ENCODE measurements at regions not wholly inside any gene's neighbourhood (a gene's known extent, or its start where the extent isn't known, plus 50 kb on each side); places are given as distances from the start of the nearest gene placed in this dataset.

DNA sequence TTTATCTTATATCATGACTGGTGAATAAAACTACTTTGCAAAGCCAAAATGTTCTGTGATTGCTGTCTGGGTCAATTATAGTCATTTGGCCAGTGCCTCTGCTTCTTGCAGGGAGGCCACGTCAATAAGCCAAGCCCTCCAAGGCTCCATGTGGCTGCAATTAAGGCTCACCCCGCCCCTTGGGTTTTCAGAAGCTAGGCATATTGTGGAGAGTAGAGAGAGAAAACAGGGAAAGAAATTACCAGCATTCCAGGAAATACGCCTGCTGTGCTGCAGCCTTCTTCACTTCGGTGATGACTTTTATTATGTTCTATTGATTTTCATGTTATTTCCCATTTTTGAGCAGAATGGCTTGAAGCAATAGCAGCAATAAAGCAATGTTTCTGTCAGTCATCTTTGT lies 319.7 kb downstream of the SOX11 start:
- no peak for DNase-seq (ENCODE audit: low read depth)
- H3K4me3 ChIP-seq (ENCODE audit: low read depth, low read length) = no peak overlapping the region
- TF ChIP-seq, protein P1, sequence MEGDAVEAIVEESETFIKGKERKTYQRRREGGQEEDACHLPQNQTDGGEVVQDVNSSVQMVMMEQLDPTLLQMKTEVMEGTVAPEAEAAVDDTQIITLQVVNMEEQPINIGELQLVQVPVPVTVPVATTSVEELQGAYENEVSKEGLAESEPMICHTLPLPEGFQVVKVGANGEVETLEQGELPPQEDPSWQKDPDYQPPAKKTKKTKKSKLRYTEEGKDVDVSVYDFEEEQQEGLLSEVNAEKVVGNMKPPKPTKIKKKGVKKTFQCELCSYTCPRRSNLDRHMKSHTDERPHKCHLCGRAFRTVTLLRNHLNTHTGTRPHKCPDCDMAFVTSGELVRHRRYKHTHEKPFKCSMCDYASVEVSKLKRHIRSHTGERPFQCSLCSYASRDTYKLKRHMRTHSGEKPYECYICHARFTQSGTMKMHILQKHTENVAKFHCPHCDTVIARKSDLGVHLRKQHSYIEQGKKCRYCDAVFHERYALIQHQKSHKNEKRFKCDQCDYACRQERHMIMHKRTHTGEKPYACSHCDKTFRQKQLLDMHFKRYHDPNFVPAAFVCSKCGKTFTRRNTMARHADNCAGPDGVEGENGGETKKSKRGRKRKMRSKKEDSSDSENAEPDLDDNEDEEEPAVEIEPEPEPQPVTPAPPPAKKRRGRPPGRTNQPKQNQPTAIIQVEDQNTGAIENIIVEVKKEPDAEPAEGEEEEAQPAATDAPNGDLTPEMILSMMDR (IDR thresholded peaks at IDR 0.05; ENCODE audit: control insufficient read depth, extremely low read depth, insufficient read depth) = no peak

DNA sequence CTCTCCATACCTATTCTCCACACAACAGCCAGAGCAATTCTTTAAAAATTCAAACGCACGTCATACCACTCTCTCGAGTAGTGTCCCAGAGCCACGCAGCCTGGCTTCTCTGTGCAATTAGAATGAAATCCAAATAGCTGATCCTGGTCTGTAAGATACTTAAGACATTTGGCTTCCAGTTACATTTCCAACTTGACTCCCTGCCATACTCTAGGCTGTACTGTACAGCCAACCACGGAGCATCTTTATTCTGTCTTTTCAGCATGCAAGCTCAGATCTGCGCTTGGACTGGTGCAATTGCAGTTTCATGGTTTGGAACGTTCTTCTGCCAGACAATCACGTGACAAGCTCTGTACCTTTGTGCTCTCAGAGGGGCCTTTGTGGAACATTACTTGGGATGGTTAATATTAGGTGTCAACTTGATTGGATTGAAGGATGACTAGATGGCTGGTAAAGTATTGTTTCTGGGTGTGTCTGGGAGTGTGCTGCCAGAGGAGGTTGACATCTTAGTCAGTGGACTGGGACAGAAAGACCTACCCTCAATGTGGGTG lies 325.6 kb downstream of the SOX11 start:
- TF ChIP-seq, protein P1 (IDR thresholded peaks at IDR 0.05; ENCODE audit: control insufficient read depth, extremely low read depth, insufficient read depth) = no peak
- DNase-seq (ENCODE audit: low read depth) = no peak

DNA sequence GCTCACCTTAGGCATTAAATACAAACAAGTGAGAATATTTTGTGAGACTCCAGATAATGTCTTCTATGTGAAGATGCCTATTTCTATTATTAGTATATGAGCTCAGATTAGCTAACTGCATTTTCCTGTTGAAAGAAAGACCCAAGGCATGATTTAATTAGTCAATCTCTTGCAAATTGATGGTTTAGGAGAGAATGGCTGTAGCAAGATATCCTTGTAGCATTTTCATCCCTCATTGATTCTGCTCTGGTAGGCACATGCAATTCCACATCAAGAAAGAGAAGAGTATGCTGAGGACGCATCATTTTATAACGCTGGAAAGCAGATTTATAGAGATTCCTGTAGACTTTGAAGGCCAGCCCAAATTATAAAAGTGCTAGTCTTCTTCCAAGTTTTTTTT lies 332.0 kb downstream of the SOX11 start:
- H3K4me3 ChIP-seq (ENCODE audit: low read depth, low read length) = no peak overlapping the region
- no peak for DNase-seq (ENCODE audit: low read depth)
- TF ChIP-seq, protein P1 (IDR thresholded peaks at IDR 0.05; ENCODE audit: control insufficient read depth, extremely low read depth, insufficient read depth) = no peak

More for the DNA sequence above, 325.6 kb downstream of the SOX11 start:
- H3K4me3 ChIP-seq (ENCODE audit: low read depth, low read length) = no peak overlapping the region

DNA sequence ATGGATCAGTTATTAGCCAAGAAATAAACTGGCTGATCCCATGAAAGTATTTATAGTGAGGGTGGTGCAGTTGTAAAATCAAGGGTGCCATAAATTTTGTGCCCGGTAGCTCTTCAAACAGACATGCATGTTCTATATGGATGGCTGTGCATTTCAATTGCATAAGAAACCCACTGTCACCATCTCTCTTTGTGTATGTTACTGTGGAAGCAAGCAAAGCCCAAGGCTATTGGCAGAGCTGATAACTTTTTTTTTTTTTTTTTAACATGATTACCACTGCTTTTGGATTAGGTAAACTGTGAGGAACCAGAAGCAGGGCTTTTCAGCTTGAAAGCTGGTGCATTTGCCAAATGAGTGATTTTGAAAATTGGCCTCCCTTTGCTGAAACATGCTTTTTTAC lies 332.6 kb downstream of the SOX11 start:
- H3K4me3 ChIP-seq (ENCODE audit: low read depth, low read length) = no peak overlapping the region
- no peak for DNase-seq (ENCODE audit: low read depth)

DNA sequence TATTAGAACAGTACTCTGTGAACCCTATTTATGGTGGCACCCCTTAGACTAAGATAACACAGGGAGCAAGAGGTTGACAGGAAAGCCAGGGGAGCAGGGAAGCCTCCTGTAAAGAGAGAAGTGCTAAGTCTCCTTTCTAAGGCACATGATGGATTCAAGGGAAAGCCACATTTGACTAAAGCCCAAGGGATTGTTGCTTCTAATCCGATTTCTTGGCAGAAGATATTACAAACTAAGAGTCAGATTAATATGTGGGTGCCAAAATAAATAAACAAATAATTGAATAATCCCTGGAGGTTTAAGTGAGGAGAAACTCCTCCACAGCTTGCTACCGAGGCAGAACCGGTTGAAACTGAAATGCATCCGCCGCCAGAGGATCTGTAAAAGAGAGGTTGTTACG lies 333.2 kb downstream of the SOX11 start:
- H3K4me3 ChIP-seq (ENCODE audit: low read depth, low read length) = no peak overlapping the region
- TF ChIP-seq, protein P1 (IDR thresholded peaks at IDR 0.05; ENCODE audit: control insufficient read depth, extremely low read depth, insufficient read depth) = no peak
- no peak for DNase-seq (ENCODE audit: low read depth)

More for the DNA sequence above, 332.6 kb downstream of the SOX11 start:
- TF ChIP-seq, protein P1 (IDR thresholded peaks at IDR 0.05; ENCODE audit: control insufficient read depth, extremely low read depth, insufficient read depth) = no peak

DNA sequence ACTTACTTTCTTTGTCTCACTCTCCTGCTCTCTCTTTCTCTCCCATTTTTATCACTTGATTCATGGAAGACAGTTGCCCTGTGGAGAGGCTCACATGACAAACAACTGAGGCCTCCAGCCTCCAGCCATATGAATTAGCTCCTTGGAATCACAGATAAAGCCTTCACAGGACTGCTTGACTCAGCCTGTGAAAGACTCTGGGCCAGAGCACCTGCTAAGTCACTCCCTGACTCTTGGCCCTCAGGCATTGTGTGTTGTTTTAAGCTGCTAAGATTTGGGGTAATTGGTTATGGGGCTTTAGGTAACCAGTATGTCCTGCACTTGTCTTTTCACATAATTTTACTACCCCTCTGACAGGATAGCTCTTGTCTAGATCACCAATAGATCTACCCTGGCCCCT lies 334.9 kb downstream of the SOX11 start:
- TF ChIP-seq, protein P1 (IDR thresholded peaks at IDR 0.05; ENCODE audit: control insufficient read depth, extremely low read depth, insufficient read depth) = no peak
- DNase-seq (ENCODE audit: low read depth) = no peak
- no peak overlapping the region for H3K4me3 ChIP-seq (ENCODE audit: low read depth, low read length)

DNA sequence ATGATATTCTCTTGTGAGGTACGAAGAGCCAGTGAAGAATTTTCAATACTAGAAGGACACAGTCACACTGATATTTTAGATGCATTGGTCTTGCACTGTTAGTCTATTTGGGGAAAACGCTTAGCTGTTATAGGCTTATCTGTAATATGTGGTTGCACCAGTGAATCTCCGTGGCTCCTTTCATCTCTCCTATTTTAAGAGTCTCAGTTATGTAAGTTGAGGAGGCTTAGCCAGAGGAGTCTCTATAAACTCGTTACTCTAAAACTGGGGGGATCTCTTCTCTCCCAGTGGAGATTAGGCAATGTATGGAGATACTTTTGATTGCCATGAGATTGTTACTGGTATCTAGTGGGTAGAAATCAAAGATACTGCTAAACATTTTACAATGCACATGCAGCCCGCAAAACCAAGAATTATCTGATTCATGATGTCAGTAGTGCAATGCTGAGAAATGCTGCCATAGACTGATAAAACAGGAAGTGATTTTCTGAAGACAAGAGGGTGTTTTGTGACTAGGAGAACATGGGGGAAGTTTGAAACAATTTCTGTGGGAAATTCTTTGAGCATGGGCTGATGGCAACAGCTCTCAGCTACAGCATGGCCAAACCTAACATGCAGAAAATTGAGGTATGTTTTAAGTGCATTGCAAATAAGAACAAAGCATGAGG lies 339.1 kb downstream of the SOX11 start:
- no peak for DNase-seq (ENCODE audit: low read depth)
- no peak overlapping the region for H3K4me3 ChIP-seq (ENCODE audit: low read depth, low read length)
- TF ChIP-seq, protein P1 (IDR thresholded peaks at IDR 0.05; ENCODE audit: control insufficient read depth, extremely low read depth, insufficient read depth) = no peak
